Activated T-helper 1 cell treated with anti-CD3 and anti-CD28 coated beads, Interleukin-2, amount 50 U/mL, for 16 hours (primary cell): ENCODE measurements at regions not wholly inside any gene's neighbourhood (a gene's known extent, or its start where the extent isn't known, plus 50 kb on each side); places are given as distances from the start of the nearest gene placed in this dataset.

ENCODE experiments used
- DNase-seq, 2 donors: peaks; one replicate each; pipeline ENCODE4 v3.0.0-alpha.2; 2020; ENCODE audit warnings: low read depth in 1 of 2, low spot score in 1 of 2

DNA sequence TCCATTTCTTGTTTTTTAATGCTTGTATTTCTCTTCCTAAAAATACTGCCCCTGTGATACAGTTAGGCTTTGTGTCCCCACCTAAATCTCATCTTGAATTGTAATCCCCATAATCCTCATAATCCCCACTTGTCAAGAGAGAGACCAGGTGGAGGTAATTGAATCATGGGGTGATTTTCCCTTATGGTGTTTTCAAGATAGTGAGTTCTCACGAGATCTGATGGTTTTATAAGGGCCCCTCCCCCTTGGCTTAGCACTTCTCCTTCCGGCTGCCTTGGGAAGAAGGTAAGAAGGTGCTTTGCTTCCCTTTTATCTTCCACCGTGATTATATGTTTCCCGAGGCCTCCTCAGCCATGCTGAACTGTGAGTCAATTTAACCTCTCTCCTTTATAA lies 227.4 kb downstream of the MAN2A1 start:
- no peak for DNase-seq

- no peak for DNase-seq
Observed at GRCh38 chr5:109917966-109918365, 228.2 kb downstream of the MAN2A1 start.

- DNase-seq = no peak
Observed at GRCh38 chr5:109920736-109921135, 231.0 kb downstream of the MAN2A1 start.

- DNase-seq = peak; percentile 7 to 23
Observed at GRCh38 chr5:109921735-109922380, 232.1 kb downstream of the MAN2A1 start.

DNA sequence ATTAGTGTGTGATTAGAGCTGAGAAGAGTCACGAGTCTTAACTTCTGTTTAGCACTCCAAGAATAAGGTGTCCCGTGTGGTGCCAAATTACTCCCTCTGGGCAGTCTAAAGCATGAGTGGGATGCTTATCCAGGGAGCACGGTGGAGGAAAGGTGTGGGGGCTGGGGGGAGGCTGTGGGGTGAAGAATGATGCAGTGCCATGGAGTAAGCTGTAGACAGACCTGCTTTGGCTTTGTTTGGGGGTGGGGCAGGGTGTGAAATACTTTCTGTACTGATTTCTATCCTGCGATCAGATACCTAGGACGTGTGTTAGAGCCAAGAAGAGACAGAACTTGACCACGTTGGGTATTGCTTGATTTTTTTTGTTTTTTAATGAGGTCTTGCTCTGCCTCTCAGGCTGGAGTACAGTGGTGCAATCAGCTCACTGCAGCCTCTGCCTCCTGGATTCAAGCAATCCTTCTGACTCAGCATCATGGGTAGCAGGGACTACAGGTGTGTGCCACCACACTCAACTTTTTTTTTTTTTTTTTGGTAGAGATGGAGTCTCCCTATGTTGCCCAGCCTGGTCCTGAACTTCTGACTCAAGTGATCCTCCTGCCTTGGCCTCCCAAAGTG lies 232.8 kb downstream of the MAN2A1 start:
- no peak for DNase-seq

DNA sequence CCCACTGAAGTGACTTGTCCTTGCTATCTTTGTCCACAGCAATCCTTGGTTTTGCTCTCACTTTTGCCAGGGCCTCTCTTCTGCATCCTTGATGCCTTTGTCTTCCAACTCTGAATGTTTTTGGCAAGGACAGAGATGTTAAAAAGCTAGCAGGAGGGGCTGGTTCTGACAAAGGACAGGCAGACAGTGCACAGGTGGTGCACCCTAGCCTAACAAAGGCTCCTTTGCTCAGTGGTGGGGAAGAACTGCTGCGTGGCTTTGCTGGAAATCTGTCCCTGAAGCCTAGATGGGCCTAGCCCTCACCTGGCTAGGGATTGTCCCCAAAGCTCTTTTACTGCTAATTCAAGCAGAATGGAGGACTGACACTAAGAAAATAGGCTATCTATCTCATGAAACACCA lies 233.5 kb downstream of the MAN2A1 start:
- no peak for DNase-seq

GRCh38 chr5:109924237-109925107 lies 234.7 kb downstream of the MAN2A1 start:
- no peak for DNase-seq

DNA sequence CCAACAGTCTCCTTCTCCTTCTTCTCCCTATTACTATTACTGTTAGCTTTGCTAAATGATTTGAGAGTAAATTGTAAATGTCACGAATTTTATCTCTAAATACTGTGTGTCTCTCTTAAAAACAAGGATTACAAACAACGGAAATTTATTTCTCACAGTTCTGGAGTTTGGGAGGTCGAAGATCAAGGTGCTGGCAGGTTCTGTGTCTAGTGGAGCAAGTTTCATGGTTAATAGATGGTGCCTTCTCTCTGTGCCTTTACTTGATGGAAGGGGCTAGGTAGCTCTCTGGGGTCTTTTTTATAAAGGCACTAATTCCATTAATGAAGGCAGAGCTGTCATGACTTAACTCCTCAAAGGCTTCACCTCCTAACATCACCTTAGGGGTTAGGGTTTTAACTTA lies 237.9 kb downstream of the MAN2A1 start:
- DNase-seq = no peak

DNA sequence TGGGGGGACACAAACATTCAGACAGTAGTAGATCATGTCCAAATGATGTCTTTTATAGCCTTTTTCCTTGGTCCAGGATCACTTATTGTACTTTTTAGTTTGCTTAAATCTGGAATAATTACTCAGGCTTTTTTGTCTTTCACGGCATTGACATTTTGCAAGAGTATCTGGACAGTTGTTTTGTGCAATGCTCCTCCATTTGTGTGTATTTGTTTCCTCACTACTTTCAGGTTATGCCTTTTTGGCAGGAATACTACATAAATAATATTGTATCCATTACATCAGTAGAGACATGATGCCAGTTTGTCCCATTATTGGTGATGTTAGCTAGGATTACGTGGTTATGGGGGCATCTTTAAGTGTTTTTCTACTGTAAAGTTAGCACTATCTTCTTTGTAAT lies 238.3 kb downstream of the MAN2A1 start:
- no peak for DNase-seq

DNA sequence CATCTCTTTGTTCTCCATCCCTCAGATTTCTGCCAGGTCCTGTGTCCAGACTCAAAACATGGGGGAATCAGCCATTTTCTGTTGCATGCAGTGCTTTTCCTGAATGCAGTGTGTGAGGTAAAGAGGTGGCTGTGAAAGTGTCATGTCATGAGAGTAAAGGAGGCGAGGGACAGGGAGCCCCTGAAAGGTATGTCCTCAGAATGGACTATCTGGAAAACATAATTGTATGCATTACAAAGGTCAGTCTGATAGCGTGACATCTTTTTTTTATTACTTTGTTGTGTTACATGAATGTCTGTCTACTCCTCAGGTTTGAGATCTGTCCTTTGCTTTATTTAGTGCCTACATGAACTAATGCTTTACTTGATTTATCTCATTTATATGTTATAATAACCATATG lies 239.1 kb downstream of the MAN2A1 start:
- no peak for DNase-seq

- no peak for DNase-seq
Observed at GRCh38 chr5:109929376-109929775, 239.6 kb downstream of the MAN2A1 start.

GRCh38 chr5:109929911-109930310 lies 240.2 kb downstream of the MAN2A1 start:
- DNase-seq = no peak

DNA sequence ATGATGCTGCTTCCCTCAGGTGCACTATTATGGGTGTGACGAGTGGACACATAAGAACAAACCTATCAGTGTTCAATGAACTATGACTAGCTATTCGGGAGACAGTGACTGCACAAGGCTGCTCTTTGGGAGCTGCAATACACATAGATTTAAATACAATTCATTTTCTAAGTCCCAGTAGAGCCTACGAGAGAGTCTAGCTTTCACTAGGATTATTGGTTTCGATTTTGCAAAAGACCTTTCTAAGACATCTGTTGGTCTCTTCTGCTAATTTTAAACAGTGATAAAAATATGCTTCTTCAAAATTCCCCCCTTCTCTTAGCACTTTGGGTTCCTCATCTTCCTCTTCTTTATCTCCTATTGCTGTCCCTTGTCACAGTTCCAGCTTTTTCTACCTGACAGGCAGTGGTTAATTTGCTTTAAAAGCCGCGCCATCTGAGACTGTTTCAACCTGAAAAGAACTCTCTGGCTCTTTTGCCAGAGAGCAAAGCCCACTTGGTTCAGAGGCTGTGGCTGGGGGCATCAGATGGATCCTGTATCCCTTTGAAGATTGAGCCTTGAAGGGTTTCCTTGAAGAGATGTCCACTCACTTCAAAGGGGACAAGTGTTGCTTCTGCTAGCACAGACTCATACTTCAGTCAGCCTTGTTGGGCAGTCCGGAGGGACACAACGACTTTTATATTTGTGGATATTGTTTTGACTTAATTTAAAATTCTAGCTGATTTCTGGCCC lies 241.5 kb downstream of the MAN2A1 start:
- DNase-seq = no peak

DNA sequence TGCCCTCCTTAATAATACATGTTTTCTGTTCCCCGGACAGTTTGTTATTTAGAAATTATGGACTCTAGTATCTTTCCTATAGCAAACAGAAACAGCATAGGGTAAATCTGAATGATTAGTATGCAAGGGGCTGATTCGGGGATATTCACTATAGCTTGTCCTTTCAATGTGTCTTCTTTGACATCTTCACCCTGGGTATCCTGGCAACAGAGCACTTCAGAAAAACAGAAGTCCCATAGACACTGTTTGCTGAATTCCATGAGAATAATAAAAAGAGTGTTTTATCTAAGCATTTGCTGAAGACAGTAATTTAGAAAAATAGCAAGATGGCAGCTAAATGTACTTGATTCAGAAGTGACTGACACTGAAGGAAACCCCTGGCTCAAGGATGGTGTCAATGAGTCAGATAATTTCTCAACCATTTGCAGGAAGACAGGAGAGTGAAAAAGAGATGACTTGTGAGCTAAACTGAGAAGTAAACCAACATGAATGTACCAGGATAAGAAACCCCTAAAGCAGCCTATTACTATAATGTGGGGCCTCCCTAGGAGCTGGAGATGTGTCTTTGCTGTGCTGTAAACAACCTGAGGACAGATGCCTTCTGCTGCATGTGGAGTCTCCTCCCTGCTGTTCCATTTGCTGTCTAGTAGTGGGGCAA lies 246.2 kb downstream of the MAN2A1 start:
- DNase-seq = no peak

- DNase-seq = no peak
Observed at GRCh38 chr5:109936996-109937395, 247.3 kb downstream of the MAN2A1 start.

DNA sequence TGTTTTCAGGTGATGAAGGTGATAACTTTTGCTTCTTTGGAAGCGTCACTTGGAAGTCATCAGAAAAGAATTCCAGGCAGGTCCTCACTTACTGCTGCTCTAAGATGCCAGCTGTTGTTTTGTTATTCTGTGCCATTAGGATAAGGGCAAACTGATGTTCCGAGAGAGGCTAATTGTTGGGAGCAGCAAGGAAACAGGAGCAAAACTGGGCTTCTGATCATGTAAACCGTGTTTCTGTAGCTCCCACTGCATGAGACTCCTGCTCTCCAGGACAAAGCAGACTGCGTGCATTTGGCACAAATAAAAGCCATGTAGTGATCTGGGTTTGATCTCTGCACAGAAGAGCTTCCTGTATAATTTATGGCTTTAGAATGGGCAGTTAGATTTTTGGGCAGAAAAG lies 248.2 kb downstream of the MAN2A1 start:
- no peak for DNase-seq

- DNase-seq = no peak
Observed at GRCh38 chr5:109938453-109938852, 248.7 kb downstream of the MAN2A1 start.

GRCh38 chr5:109939116-109939682 lies 249.5 kb downstream of the MAN2A1 start:
- no peak for DNase-seq

GRCh38 chr5:109942646-109943045 lies 252.9 kb downstream of the MAN2A1 start:
- no peak for DNase-seq

DNA sequence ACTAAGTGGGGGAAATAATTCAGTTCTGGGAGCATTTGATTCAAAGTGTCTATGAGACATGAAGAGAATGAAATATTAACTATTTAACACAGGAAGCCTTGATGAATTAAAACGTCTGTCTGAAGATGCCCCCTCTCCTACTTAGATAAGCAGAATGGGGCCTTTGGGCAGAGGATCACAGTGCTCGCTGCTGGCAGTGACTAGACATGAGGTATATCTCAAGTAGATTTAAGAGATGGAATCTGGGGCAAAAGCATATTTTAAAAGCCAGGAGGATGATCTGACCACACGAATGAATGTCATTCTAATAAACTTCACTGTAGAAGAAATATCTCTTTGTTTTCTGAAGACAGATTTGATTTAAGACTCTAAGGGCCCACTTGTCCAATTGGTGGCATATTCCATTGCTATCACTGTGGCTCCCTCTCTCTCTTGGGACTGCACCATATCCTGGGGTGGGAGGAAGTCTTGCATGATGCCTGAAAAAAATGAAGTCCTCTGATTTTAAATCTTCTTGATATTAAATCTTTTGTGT lies 254.0 kb downstream of the MAN2A1 start:
- no peak for DNase-seq
